Parathyroid adenoma (tissue), 2 donors: ENCODE measurements at regions not wholly inside any gene's neighbourhood (a gene's known extent, or its start where the extent isn't known, plus 50 kb on each side); places are given as distances from the start of the nearest gene placed in this dataset.

Experiments
- H2AFZ ChIP-seq: fragments of 300-600 bp; sonication (generic); one replicate; pipeline ENCODE4 v1.7.0; 2017; ENCODE audit warnings: antibody characterized with exemption, mild to moderate bottlenecking
- H3K27ac ChIP-seq: fragments of 300-600 bp; sonication (generic); one replicate; pipeline ENCODE4 v1.7.0; 2017
- H3K27me3 ChIP-seq: fragments of 300-600 bp; sonication (generic); one replicate; pipeline ENCODE4 v1.7.0; 2017; ENCODE audit warnings: low read length; ENCODE audit not compliant: control insufficient read depth, insufficient read depth
- H3K36me3 ChIP-seq: fragments of 300-600 bp; sonication (generic); one replicate; pipeline ENCODE4 v1.7.0; 2017; ENCODE audit warnings: low read length; ENCODE audit not compliant: control insufficient read depth, insufficient read depth
- H3K4me1 ChIP-seq: fragments of 300-600 bp; sonication (generic); one replicate; pipeline ENCODE4 v1.7.0; 2017; ENCODE audit warnings: control low read depth
- H3K4me2 ChIP-seq: fragments of 300-600 bp; sonication (generic); one replicate; pipeline ENCODE4 v1.7.0; 2017; ENCODE audit warnings: low read length
- H3K4me3 ChIP-seq: fragments of 300-600 bp; sonication (generic); one replicate; pipeline ENCODE4 v1.7.0; 2017; ENCODE audit warnings: low read depth, low read length
- H3K79me2 ChIP-seq: fragments of 300-600 bp; sonication (generic); one replicate; pipeline ENCODE4 v1.7.0; 2017; ENCODE audit warnings: control low read depth
- H3K9ac ChIP-seq: fragments of 300-600 bp; sonication (generic); one replicate; pipeline ENCODE4 v1.7.0; 2017; ENCODE audit warnings: mild to moderate bottlenecking
- H3K9me3 ChIP-seq: fragments of 300-600 bp; sonication (generic); one replicate; pipeline ENCODE4 v1.7.0; 2017; ENCODE audit warnings: low read length; ENCODE audit not compliant: control insufficient read depth
- TF ChIP-seq, protein P1 (sequence below): fragments of 300-600 bp; sonication (generic); IDR thresholded peaks from one replicate; pipeline ENCODE4 v1.7.0; 2017; ENCODE audit warnings: antibody characterized with exemption, mild to moderate bottlenecking
- donor health status: primary hyperparathyroidism.

GRCh38 chr18:41763361-41763760 is 191.7 kb upstream of the PIK3C3 start:
- H3K9ac ChIP-seq: no peak overlapping the region
- H3K36me3 ChIP-seq: no peaks in the 10 kb centered on the region
- no peak overlapping the region for H3K4me2 ChIP-seq
- no peaks in the 10 kb centered on the region for H3K9me3 ChIP-seq
- no peaks in the 10 kb centered on the region for H3K27me3 ChIP-seq
- TF ChIP-seq, protein P1, sequence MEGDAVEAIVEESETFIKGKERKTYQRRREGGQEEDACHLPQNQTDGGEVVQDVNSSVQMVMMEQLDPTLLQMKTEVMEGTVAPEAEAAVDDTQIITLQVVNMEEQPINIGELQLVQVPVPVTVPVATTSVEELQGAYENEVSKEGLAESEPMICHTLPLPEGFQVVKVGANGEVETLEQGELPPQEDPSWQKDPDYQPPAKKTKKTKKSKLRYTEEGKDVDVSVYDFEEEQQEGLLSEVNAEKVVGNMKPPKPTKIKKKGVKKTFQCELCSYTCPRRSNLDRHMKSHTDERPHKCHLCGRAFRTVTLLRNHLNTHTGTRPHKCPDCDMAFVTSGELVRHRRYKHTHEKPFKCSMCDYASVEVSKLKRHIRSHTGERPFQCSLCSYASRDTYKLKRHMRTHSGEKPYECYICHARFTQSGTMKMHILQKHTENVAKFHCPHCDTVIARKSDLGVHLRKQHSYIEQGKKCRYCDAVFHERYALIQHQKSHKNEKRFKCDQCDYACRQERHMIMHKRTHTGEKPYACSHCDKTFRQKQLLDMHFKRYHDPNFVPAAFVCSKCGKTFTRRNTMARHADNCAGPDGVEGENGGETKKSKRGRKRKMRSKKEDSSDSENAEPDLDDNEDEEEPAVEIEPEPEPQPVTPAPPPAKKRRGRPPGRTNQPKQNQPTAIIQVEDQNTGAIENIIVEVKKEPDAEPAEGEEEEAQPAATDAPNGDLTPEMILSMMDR: no peak
- H2AFZ ChIP-seq: no peak overlapping the region
- H3K79me2 ChIP-seq: no peaks in the 10 kb centered on the region
- H3K4me1 ChIP-seq: no peaks in the 10 kb centered on the region
- H3K4me3 ChIP-seq: no peak overlapping the region
- no peak overlapping the region for H3K27ac ChIP-seq

DNA sequence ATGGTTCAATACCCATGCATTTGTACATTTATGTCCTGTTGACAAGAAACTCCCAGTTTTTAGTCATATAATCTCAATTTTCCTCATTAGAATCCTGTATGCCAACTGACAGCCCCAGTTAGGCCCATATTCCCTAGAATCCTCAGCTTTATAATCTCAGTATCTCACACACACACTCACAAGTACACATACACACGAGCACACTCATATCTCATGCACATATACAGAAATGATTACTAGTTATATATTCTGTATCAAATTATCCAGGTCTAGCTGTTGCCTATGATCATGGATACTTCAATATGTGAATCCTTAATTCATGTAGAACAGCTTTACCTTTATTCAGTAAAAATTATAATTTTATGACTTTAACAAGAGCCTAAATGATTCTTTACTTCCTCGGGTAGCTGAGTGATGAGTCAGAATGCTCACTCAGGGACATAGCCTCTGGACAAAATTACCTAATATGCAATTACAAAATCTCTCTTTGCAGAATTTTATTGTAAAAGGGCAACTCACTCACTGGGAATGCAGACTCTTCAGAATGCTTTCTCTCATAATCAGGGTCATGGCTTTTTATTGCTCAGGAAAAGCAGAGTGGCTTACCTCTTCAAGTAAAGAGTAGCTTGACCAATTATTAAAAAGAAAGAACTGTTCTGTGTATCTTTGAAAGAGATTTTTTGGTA is 193.6 kb upstream of the PIK3C3 start:
- no peak overlapping the region for H3K9ac ChIP-seq
- no peaks in the 10 kb centered on the region for H3K79me2 ChIP-seq
- no peaks in the 10 kb centered on the region for H3K9me3 ChIP-seq
- no peaks in the 10 kb centered on the region for H3K36me3 ChIP-seq
- no peak overlapping the region for H2AFZ ChIP-seq
- H3K4me3 ChIP-seq: no peak overlapping the region
- H3K27ac ChIP-seq: no peak overlapping the region
- TF ChIP-seq, protein P1: no peak
- H3K27me3 ChIP-seq: no peaks in the 10 kb centered on the region
- no peak overlapping the region for H3K4me2 ChIP-seq
- no peaks in the 10 kb centered on the region for H3K4me1 ChIP-seq

GRCh38 chr18:41758534-41758933 is 196.5 kb upstream of the PIK3C3 start:
- TF ChIP-seq, protein P1: no peak

GRCh38 chr18:41756141-41756540 is 198.9 kb upstream of the PIK3C3 start:
- Histone ChIP-seq H3K27me3 (no peaks in the 10 kb centered on the region), H3K4me3 (no peak overlapping the region), H3K36me3 (no peaks in the 10 kb centered on the region), H3K9me3 (no peaks in the 10 kb centered on the region), H3K27ac (no peak overlapping the region), H3K79me2 (no peaks in the 10 kb centered on the region), H2AFZ (no peak overlapping the region), H3K4me2 (no peak overlapping the region), H3K4me1 (no peaks in the 10 kb centered on the region), H3K9ac (no peak overlapping the region)
- TF ChIP-seq, protein P1: no peak

More at GRCh38 chr18:41758534-41758933, 196.5 kb upstream of the PIK3C3 start:
- Histone ChIP-seq H3K4me2 (no peak overlapping the region), H3K27ac (no peak overlapping the region), H3K27me3 (no peaks in the 10 kb centered on the region), H2AFZ (no peak overlapping the region), H3K9ac (no peak overlapping the region), H3K79me2 (no peaks in the 10 kb centered on the region), H3K9me3 (no peaks in the 10 kb centered on the region), H3K4me1 (no peaks in the 10 kb centered on the region), H3K36me3 (no peaks in the 10 kb centered on the region), H3K4me3 (no peak overlapping the region)

DNA sequence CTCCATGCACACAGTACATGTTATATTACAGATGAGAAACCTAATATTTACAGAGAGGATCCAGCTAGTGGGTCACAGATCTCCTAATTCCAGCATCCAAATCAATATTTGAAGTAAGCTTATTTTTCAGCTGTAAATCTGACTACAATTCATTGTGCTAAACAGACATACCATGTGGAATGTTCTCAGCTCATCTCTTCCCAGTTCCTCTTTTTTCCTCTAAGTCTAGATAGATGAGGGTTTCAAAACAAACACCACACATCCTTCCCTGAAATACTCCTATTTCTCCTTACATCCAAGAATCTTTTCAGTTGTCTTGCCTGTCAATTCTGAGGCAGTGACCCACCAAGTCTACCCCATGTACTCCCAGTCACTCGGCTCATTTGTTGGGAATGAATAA is 200.7 kb upstream of the PIK3C3 start:
- no peak overlapping the region for H3K4me2 ChIP-seq
- H3K27me3 ChIP-seq: no peaks in the 10 kb centered on the region
- H3K4me1 ChIP-seq: no peaks in the 10 kb centered on the region
- H3K4me3 ChIP-seq: no peak overlapping the region
- no peak overlapping the region for H3K9ac ChIP-seq
- H3K27ac ChIP-seq: no peak overlapping the region
- TF ChIP-seq, protein P1: no peak
- H3K36me3 ChIP-seq: no peaks in the 10 kb centered on the region
- H3K9me3 ChIP-seq: no peaks in the 10 kb centered on the region
- H3K79me2 ChIP-seq: no peaks in the 10 kb centered on the region
- no peak overlapping the region for H2AFZ ChIP-seq
